ENCODE measurements at regions not wholly inside any gene's neighbourhood (a gene's known extent, or its start where the extent isn't known, plus 50 kb on each side); places are given as distances from the start of the nearest gene placed in this dataset.
"Not testable (repeated sequence)": the region's sequence is repeated elsewhere in the genome, so short reads cannot be mapped to it uniquely, and the experiment has no call there.

DNA sequence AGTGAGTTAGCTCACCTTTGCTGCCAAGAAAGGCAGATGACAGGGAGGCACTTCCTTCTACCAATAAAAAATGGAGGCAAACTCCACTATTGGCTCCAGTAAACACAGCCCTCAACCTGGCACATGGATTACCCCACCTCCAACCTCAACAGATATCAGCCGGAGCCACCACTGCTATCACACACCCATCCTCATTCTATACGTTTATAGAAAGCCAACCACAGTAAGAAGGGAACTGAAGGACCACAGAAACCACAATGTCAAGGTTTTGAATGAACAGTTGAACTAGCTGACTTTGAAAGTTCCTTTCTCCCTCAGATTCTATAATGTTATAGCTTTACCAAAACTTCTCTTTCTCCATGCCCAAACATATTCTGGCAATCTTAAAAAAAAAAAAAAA is 526.2 kb downstream of the UQCRFS1 start:
- intact Hi-C loops (cut with DNase I), result no loop called here
- peaks cover 0 to 5% (median 0%) of the 10 kb centered on the region in 7 donors for H3K27me3 ChIP-seq
- no peaks in the 10 kb centered on the region for H3K36me3 ChIP-seq
- H3K4me1 ChIP-seq, result no peaks in the 10 kb centered on the region
- DNase-seq (no peak), ATAC-seq (no peak)
- H3K4me3 ChIP-seq, result no peak overlapping the region
- WGBS, 2 donors, result 60 to 81% methylated on average over 2 of the region's 2 CpGs
- H3K27ac ChIP-seq, result no peak overlapping the region
- peaks cover 0 to 10% (median 0%) of the 10 kb centered on the region in 11 donors for H3K9me3 ChIP-seq
- TF ChIP-seq CTCF (IDR thresholded peaks at IDR 0.05), result no peak

- TF ChIP-seq CTCF (IDR thresholded peaks at IDR 0.05), result no peak
- intact Hi-C loops (cut with DNase I), result no loop called here
- no peak for ATAC-seq
- Histone ChIP-seq H3K36me3 (no peaks in the 10 kb centered on the region), H3K27ac (no peak overlapping the region), H3K9me3 (peaks cover 0 to 10% (median 0%) of the 10 kb centered on the region in 11 donors), H3K4me1 (no peaks in the 10 kb centered on the region), H3K4me3 (no peak overlapping the region), H3K27me3 (no peaks in the 10 kb centered on the region)
- DNase-seq, result no peak
- 93 to 96% methylated on average over 3 of the region's 3 CpGs for WGBS, 2 donors
Observed at GRCh38 chr19:28685802-28686201, 527.1 kb downstream of the UQCRFS1 start.

DNA sequence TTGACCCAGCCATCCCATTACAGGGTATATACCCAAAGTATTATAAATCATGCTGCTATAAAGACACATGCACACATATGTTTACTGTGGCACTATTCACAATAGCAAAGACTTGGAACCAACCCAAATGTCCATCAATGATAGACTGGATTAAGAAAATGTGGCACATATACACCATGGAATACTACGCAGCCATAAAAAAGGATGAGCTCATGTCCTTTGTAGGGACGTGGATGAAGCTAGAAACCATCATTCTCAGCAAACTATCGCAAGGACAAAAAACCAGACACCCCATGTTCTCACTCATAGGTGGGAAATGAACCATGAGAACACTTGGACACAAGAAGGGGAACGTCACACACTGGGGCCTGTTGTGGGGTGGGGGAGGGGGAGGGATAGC is 527.9 kb downstream of the UQCRFS1 start:
- WGBS, 2 donors, result 80 to 88% methylated on average over 4 of the region's 4 CpGs
- H3K4me1 ChIP-seq; intact Hi-C loops (cut with DNase I); H3K27me3 ChIP-seq; H3K36me3 ChIP-seq; DNase-seq; ATAC-seq; H3K27ac ChIP-seq; H3K4me3 ChIP-seq: not testable (repeated sequence)
- peaks cover 0 to 10% (median 0%) of the 10 kb centered on the region in 11 donors for H3K9me3 ChIP-seq

GRCh38 chr19:28680111-28680510 is 532.8 kb downstream of the UQCRFS1 start:
- Histone ChIP-seq H3K4me3 (no peak overlapping the region), H3K4me1 (no peaks in the 10 kb centered on the region), H3K9me3 (peaks cover 0 to 18% (median 0%) of the 10 kb centered on the region in 11 donors), H3K36me3 (no peaks in the 10 kb centered on the region), H3K27ac (no peak overlapping the region), H3K27me3 (no peaks in the 10 kb centered on the region)
- ATAC-seq, result no peak
- TF ChIP-seq CTCF (IDR thresholded peaks at IDR 0.05), result no peak
- no peak for DNase-seq
- intact Hi-C loops (cut with DNase I), result no loop called here
- WGBS, 2 donors, result 77 to 88% methylated on average over 3 of the region's 3 CpGs

- DNase-seq (no peak), ATAC-seq (no peak)
- Histone ChIP-seq H3K4me3 (no peak overlapping the region), H3K4me1 (no peaks in the 10 kb centered on the region), H3K36me3 (no peaks in the 10 kb centered on the region), H3K27me3 (no peaks in the 10 kb centered on the region), H3K27ac (no peak overlapping the region), H3K9me3 (peaks cover 0 to 59% (median 15%) of the 10 kb centered on the region in 11 donors)
- WGBS, 2 donors, result 76 to 82% methylated on average over 2 of the region's 2 CpGs
- intact Hi-C loops (cut with DNase I), result no loop called here
- TF ChIP-seq CTCF (IDR thresholded peaks at IDR 0.05), result no peak
Observed at GRCh38 chr19:28670836-28671235, 542.1 kb downstream of the UQCRFS1 start.

Measured in heart right ventricle (tissue), 16 donors.